Lower leg skin (tissue), 3 donors: ENCODE measurements at regions not wholly inside any gene's neighbourhood (a gene's known extent, or its start where the extent isn't known, plus 50 kb on each side); places are given as distances from the start of the nearest gene placed in this dataset.

Source experiments
- POLR2A ChIP-seq, 2 donors: fragments of 450-650 bp; IDR thresholded peaks; one replicate each; pipeline ENCODE4 v1.6.1; 2016 to 2017; ENCODE audit warnings: antibody characterized with exemption in 2 of 2, mild to moderate bottlenecking in 1 of 2, moderate library complexity in 1 of 2
- TF ChIP-seq, protein P1 (sequence below), 3 donors: fragments of 450-650 bp; IDR thresholded peaks; one replicate each; pipeline ENCODE4 v1.5.1; 2016; ENCODE audit warnings: antibody characterized with exemption in 3 of 3, mild to moderate bottlenecking in 3 of 3, moderate library complexity in 2 of 3

DNA sequence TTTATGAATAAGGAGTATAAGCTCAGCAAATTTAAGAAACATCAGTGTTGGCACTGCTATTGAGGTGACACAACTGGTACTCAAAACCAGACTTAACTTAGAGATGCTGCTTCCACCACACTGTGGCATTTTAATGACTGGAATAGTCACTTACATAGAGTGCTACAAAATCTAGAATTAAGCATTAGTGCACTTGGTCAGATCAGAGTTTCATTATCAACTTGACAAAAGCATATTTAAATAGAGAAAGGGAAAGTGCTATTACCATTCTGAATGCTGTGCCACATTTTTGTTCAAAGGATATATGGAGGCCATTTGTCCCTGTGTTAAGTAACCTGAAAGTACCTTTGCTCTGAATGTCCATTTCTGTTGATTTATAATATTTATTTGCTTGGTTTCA lies 800.7 kb upstream of the ALCAM start:
- TF ChIP-seq, protein P1, sequence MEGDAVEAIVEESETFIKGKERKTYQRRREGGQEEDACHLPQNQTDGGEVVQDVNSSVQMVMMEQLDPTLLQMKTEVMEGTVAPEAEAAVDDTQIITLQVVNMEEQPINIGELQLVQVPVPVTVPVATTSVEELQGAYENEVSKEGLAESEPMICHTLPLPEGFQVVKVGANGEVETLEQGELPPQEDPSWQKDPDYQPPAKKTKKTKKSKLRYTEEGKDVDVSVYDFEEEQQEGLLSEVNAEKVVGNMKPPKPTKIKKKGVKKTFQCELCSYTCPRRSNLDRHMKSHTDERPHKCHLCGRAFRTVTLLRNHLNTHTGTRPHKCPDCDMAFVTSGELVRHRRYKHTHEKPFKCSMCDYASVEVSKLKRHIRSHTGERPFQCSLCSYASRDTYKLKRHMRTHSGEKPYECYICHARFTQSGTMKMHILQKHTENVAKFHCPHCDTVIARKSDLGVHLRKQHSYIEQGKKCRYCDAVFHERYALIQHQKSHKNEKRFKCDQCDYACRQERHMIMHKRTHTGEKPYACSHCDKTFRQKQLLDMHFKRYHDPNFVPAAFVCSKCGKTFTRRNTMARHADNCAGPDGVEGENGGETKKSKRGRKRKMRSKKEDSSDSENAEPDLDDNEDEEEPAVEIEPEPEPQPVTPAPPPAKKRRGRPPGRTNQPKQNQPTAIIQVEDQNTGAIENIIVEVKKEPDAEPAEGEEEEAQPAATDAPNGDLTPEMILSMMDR (IDR thresholded peaks at IDR 0.05), result no peak
- no peak for TF ChIP-seq POLR2A (IDR thresholded peaks at IDR 0.05)
